ENCODE measurements at regions not wholly inside any gene's neighbourhood (a gene's known extent, or its start where the extent isn't known, plus 50 kb on each side); places are given as distances from the start of the nearest gene placed in this dataset.
A peak's percentile ranks its signal among the peaks of the same experiment; 100 is the strongest.

DNA sequence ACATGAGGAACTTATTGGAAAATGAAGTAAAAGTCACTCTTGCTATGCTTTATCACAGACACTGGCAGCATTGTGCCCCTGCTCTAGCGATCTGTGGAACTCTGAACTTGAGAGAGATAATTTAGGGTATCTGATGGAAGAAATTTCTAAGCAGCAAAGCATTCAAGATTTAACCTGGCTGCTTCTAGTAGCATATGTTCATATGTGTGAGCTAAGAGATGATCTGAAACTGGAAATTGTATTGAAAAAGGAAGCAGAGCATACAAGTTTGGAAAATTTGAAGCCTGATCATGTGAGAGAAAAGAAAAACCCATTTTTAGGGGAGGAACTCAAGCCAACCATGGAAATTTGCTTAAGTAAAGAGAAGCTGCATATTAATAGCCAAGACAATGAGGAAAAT, 657.7 kb downstream of the TRAM1L1 start:
- DNase-seq (ENCODE audit: low spot score), result no peak

DNA sequence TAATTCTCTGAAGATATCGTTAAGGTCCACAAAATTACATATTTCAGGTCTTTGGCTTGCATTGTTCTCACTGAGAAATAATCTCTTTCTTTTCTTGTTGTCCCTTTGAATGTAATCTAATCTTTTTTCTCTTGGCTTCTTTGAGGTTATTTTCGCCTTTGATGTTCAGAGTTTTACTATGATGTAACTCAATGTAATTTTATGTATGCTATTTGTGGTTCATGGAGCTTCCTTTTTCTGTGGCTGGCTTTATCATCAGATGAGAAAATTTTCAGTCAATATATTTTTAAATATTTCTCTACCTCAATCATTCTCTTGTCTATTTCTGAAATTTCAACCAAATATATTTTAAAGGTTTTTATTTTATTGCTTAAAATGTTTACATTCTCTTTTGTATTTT, 672.2 kb downstream of the TRAM1L1 start:
- no peak for DNase-seq (ENCODE audit: low spot score)

DNA sequence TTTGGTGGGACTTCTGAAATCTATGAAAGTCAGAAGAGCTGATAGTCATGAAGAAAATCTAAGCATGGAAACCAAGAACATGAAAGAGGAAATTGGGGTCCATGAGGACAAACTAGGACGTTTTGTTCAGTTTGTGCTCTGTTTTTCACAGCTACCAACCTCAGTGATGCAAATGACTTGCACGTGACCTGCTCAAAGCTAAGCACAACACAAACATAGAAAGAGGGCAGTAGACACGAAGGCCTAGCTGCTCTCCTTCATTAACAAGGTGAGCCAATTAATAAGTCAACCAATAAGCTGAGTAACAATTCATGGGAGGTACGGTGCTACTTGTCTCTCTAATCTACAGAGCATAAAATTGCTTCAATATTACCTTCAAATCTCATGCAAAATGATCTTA, 684.1 kb downstream of the TRAM1L1 start:
- DNase-seq (ENCODE audit: low spot score), result no peak

DNA sequence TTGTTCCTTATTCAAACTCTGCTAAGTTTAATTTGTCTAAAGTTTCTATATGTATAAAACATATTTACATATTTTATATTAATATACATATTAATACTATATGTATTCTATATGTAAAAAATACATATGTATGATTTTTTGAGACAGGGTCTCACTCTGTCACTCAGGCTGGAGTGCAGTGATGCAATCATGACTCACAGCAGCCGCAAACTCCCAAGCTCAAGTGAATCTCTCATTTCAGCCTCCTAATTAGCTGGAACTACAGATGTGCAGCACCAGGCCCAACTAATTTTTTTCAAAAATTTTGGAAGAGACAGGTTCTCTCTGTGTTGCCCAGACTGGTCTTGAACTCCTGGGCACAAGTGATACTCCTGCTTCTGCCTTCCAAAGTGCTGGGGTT, 684.9 kb downstream of the TRAM1L1 start:
- DNase-seq (ENCODE audit: low spot score), result no peak

DNA sequence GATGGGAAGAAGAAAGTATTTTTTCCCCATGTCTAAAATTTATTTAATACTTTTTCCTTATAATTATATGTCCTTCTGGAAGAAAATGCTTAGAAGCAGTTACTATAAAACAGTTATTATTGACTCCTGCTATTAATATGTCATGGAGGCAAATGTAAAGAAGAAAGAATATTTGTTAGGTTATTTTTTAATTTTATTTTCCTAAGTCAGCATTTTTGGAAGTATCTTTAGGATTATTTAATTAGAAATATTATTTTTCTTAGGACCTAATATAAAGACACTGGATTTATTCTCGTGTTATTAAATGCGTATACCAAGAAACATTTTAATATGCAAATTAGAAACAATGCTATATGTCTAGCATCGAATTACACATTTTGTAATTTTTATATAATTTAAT, 687.7 kb downstream of the TRAM1L1 start:
- DNase-seq (ENCODE audit: low spot score), result no peak

DNA sequence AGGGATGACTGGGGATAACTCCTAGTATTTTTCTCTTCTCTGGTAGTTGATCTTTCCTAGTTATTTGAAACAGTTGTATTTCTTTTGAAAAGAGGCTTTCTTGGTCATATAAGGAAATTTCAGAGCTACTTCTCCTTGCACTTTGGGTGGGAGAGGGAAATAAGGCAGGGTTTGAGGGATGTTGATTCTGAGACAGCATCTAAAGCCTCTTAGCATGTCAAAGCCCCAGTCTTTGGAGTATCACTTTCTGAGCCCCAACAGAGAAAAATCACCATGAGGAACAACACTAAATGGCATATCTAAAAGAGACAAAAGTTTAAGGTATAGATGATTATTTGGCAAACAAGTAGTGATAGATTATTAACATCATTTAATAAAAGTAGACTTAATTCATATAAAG, 688.1 kb downstream of the TRAM1L1 start:
- DNase-seq (ENCODE audit: low spot score), result no peak

DNA sequence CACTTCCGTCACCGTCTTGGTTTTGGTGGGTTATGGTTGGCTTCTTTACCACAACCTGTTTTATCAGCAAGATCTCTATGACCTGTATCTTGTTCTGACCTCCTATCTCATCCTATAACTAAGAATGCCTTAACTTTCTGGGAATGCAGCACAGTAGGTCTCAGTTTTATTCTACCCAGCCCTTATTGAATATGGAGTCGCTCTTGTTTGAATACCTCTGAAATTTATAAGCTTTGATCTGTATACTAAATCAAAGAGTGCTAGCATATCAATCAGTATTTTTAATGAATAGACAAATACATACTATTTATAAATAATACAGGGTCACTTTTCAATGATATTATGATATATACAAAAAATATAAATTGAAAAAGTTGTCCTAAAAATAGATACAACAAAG, 690.0 kb downstream of the TRAM1L1 start:
- DNase-seq (ENCODE audit: low spot score), result no peak

DNA sequence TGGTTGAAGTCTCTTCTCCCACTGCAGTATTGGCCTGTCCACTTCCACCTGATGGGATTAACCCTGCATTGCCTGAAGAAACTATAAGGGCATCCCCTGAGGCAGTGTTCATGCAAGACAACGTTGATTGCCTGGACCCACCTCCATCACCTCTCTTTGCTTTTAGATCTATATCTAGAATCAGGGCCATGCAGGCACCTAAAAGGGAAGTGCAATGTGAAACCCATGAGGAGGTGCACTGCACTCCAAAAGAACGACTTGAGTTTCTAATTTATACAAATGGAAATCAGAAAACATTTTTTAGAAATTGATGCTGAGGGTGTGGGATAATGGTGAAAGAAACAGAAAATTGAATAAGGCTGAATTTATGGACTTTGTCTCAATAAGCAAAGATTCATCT, 694.4 kb downstream of the TRAM1L1 start:
- no peak for DNase-seq (ENCODE audit: low spot score)

DNA sequence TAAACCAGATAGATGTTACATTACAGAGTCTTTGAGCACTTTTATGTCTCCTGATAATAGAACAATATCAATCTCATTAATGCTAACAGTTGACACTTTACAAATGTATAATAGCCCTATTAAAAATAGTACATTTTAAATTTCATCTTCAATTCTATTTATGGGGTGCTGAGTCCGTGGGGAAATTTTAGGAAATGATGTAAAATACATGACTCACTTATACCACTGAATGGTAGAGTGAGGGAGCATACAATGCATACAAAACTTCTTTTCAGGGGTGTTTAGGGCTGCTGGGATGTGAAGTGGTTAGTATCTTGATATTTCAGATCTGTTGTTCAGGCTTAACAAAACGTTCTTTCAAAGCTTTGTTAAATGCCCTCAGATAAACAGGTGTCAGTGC, 696.2 kb downstream of the TRAM1L1 start:
- DNase-seq (ENCODE audit: low spot score), result peak; percentile 21

DNA sequence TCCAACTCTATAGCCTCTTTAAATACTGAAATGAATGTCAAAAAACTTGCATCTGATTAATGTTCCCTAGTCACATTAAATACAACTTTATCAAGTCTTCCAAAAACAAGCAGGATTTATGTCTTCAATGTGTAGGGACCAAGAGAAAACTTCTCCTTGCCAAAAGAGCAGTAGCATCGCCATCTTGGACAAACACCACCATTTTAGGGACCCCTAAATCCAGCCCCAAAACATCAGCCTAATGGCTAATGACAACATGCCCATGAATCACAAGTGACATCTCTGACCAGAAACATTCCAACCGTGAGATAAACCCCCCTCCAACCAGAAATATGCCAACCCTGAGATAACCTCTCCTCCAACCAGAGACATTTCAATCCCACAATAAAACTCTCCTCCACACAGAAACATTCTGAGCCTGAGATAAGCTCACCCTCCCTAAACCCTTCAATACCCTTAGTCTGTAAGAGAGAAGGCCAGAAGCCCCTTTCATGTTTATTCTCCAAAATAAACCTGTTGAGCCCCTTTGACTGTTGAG, 697.4 kb downstream of the TRAM1L1 start:
- DNase-seq (ENCODE audit: low spot score), result no peak

DNA sequence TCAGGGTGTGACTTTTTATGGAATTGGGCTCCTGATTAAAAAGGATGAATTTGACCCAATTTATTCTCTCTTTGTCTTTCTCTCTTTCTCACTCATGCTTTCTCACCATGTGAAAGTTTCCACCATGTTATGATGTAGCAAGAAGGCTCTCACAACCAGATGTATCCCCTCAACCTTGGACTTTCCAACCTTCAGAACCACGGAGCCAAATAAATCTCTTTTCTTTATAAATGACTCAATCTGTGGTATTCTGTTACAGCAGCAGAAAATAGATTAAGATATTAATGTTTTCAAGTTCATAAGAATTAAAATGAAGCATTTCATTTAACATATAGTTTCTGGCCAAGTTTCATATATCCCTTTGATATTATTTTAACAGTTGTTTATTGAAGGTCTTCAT, 698.5 kb downstream of the TRAM1L1 start:
- DNase-seq (ENCODE audit: low spot score), result no peak

DNA sequence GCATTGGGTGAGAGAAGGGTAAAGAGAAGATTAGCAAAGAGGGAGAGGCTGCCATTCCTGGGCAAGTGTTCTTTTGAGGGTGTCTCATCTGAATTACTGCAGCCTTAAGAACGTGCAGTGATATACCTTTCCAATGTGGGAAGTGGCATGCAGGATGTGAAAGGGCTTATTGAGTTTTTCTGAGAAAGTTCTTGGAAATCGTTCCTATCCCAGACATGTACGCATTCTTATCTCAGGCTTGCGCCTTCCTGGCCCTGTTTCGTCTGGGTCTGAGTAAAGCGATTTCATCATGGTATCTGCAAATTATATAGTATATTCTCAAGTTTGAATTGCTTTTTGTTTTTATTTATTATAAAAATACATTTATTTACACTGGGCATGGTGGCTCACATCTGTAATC, 699.8 kb downstream of the TRAM1L1 start:
- DNase-seq (ENCODE audit: low spot score), result no peak

DNA sequence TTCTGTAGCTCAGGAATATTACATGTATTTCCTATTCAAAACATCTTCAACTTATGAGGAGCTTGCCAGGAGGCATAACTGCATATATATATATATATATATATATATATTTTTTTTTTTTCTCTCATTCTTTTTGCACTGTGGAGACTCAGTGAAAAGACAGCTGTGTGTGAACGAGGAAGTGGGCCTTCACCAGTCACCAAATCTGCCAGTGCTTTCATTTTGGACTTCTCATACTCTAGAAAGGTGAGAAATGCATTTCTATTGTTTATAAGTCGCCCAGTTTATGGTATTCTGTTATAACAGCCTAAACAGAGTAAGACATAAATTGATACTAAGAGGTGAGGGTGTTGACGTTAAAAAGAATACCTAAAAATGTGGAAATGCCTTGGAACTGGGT, 710.6 kb downstream of the TRAM1L1 start:
- no peak for DNase-seq (ENCODE audit: low spot score)

DNA sequence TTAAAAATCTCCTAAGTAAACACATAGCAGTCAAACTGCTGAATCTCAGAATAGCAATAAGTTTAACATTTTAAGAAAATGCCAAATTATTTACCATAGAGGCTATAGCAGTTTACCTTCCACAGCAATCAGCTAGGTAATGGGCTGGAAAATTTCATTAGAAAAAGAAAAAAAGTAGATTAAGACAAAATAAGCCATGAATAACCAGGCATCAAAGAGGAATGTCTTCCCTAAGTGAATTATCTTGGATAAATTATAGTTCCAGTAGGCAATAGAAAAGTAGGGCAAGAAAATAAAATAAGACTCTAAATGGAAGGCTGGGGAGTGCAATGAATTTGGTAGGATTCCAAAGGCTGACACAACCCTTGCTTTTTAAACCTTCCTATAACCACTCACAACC, 722.8 kb downstream of the TRAM1L1 start:
- no peak for DNase-seq (ENCODE audit: low spot score)

DNA sequence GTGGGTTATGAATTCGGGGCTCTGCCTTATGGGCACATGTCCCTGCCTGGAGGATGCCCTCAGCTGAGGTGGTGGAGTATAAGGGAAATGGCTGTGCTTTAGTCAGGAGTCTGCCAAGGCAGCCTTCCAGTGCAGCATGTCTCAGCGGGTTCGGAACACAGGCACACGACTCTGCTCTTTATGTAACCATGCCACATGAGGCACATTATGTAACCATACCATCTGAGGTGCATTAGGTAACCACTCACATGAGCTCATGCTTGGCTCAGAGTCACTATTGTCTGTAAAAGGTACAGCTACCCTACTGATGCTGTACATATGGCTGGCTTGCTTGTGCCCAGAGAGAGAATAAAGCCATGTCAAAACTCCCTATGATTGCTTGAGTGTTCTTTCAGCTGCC, 723.6 kb downstream of the TRAM1L1 start:
- DNase-seq (ENCODE audit: low spot score), result no peak

DNA sequence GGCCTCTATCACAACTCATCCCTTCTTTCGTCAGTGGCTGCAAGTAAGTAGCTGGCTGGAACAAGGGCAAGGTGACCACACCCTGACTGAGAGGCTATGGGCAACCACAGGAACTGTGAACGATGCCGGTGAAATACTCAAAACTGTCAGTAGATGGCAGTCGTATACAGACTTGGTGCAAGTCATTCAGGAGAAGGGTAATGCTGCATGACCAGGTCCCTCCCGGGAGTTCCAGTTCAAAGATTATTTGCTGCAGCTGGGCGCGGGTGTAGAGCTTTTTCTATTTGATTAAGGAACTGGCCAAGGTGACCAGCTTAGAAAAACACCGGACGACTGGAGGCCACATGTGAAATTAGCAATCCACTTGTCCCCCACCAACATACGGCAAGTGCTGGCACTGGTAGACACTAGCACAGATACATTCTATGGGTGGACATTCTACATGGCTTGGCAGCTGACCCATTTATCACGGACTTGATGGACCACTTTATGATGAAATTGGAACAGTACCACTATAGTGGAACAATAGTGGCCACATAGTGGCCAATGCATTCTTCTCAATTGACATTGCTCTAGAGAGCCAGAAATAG, 726.6 kb downstream of the TRAM1L1 start:
- peak; percentile 86 for DNase-seq (ENCODE audit: low spot score)

DNA sequence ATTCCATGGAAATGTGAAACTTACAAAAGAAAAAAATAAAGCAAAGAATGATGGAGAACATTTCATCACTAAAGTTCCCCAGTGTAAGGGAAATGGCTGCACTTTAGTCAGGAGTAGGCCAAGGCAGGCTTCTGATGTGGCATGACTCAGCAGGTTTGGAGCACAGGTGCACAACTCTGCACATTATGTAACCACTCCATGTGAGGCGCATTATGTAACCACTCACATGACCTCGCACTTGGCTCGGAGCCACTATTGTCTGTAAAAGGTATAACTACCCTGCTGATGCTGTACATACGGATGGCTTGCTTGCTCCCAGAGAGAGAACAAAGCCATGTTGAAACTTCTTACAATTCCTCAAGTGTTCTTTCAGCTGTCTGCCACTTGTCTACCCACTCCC, 727.6 kb downstream of the TRAM1L1 start:
- no peak for DNase-seq (ENCODE audit: low spot score)

DNA sequence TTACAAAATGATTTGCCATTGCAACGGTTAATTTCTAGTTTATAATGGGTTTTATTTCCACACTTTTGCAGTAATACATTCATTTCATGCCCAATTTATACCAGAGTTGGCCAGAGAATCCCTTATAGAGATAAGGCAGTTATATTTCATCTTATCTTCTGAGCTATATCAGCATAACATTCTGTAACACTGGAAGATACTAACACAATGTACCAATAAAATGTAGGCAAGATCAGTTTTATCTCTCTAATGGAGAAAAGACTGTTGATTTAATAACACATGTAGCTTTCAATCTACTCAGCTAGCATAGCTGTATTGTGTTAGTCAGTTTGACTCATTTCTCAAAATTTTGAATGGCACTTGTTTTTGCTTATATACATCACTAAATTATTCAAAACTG, 738.6 kb downstream of the TRAM1L1 start:
- no peak for DNase-seq (ENCODE audit: low spot score)

DNA sequence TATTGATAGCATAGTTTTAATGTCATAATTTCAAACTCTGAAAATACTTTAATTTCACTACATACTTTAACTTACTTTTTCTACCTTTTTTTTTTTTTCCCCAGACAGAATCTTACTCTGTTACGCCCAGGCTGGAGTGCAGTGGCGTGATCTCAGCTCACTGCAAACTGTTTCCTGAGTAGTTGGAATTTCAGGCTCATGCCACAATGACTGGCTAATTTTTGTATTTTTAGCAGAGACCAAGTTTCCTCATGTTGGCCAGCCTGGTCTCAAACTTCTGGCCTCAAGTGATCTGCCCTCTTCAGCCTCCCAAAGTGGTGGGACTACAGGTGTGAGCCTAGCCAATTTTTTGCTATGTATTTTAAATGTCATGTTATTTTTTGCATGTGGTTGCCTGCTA, 741.6 kb downstream of the TRAM1L1 start:
- no peak for DNase-seq (ENCODE audit: low spot score)

DNA sequence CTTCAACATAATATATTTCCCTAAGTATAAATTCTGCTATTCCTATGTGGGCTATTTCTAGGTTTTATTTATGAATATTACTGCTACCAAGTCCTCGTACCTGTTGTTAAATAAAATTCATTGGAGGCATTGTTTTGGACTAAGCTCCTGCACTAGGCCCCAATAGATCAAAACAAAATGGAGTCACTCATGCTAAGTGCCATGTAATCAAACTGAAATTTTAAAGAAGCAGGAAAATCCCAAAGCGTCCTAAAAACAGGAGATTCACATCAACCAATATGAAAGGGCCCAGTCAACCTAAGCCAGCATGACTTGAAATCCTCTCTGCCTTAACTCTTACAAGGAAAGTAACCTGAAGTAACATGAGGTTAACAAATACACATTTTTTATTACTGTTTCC, 743.2 kb downstream of the TRAM1L1 start:
- DNase-seq (ENCODE audit: low spot score), result no peak

DNA sequence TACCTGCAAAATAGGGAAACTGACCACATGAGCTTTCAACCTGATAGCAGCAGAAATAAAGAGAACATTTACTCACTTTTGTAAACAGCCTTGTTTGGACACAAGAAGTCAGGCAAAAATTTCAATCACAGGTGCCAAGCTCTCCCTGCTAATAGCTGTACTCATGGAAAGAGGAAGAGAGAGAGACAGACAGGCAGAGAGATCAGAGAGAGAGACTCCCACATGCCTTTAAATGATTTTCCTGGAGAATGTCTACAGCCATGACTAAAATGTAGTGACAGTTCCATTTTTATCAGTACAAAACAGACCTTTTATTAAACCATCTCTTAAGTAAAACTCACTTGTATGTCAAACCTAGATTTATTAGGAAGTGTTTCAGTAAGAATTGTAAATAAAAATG, 752.9 kb downstream of the TRAM1L1 start:
- DNase-seq (ENCODE audit: low spot score), result no peak

DNA sequence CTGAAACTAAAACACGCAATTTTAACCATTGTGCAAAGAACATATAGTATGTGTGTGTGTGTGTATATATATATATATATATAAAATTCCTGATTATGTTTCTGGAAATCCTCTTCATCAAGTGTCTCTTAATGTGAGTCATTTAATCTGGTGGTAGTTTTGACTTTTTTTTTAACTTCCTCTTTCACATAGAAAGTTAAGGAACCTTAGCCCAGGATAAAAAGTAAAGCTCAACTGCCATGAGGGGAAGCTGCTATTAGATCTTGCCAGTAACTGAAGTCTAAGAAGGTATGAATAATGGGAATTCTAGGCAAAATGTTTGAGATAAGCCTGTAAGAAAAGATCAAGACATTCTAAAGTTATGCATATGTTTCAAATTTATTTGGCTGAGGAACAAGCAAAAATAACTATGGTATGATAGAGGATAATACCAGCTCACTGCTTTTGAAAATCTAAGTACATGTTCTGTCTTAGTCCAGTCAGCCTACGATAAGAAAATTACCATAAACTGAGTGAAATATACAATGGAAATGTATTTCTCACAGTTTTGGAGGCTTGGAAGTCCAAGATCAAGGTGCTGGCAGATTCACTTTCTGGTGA, 757.0 kb downstream of the TRAM1L1 start:
- no peak for DNase-seq (ENCODE audit: low spot score)

DNA sequence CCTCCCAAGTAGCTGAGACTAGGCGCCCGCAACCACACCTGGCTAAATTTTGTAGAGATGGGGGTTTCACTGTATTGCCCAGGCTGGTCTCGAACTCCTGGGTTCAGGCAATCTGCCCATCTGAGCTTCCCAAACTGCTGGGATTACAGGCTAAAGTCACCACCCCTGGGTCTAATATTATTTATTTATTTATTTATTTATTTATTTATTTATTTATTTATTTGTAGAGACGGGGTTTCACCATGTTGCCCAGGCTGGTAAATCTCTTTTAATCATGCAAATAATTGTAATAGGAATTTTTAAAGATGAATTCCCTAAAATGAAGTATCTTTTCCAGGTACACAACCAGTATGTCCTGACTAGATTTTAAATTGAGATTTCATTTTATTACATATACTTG, 761.8 kb downstream of the TRAM1L1 start:
- DNase-seq (ENCODE audit: low spot score), result no peak

DNA sequence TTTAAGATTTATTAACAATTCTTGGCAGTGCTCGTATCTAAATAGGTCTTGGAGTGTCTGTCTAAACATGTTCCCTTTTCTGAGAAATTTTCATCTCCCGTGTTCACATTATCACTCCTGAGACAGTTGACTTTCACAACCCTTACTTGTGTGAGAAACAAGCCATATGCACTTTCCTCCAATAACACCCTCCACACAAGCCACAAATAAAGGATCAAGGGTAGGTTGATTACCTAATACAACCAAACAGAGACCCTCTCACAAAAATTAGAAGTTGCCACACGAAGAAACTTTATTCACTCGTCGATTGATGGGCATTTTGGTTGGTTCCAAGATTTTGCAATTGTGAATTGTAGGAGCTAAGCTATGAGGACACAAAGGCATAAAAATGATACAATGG, 763.9 kb downstream of the TRAM1L1 start:
- DNase-seq (ENCODE audit: low spot score), result no peak

Measured in COLO829 (cell line).